ENCODE measurements at regions not wholly inside any gene's neighbourhood (a gene's known extent, or its start where the extent isn't known, plus 50 kb on each side); places are given as distances from the start of the nearest gene placed in this dataset.

DNA sequence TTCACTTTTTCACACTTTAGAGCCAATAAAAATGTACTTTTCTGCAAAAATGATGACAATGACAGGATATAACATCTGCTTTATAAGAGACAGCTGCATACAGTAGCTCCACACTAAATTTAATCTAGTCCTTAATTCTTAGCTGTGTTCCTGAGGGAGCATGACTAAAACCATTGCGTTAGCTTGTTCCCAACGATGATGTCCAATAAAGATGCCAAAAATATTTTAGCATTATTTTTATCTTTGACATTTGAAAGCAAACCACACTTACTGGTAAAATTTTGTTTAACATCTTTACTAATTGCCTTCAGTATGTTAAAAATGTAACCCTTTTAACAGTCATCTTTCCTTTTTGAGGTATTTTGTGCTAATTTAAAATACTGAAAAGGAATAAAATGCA lies 382.7 kb downstream of the CHSY3 start:
- DNase-seq (ENCODE audit: low spot score), result no peak

DNA sequence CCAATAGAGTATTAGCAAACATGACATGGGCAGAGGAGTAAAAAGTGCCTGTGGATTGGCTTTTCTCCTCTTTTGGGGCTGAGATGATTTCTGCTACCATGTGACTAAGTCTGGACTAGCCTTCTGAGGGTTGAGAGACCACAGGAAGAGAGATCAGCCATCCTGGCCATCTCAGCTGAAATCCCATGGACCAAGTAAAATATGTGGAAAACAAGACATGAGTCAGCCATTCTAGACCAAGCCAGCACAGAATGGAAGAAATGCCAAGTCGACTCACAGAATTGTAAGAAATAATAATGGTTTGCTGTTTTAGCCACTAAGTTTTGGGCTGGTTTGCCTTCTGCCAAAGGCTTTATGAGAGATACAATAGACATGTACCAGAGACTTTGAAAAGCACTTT lies 377.8 kb downstream of the CHSY3 start:
- H3K36me3 ChIP-seq (ENCODE audit: low read depth), result no peaks in the 10 kb centered on the region
- H3K9me3 ChIP-seq (ENCODE audit: severe bottlenecking), result no peaks in the 10 kb centered on the region
- DNase-seq (ENCODE audit: low spot score) (no peak), ATAC-seq (ENCODE audit: low read depth) (peak; percentile 32; the same call in 1 of the 3 replicates)
- no peak overlapping the region for H3K4me3 ChIP-seq (ENCODE audit: severe bottlenecking)
- TF ChIP-seq, protein P1, sequence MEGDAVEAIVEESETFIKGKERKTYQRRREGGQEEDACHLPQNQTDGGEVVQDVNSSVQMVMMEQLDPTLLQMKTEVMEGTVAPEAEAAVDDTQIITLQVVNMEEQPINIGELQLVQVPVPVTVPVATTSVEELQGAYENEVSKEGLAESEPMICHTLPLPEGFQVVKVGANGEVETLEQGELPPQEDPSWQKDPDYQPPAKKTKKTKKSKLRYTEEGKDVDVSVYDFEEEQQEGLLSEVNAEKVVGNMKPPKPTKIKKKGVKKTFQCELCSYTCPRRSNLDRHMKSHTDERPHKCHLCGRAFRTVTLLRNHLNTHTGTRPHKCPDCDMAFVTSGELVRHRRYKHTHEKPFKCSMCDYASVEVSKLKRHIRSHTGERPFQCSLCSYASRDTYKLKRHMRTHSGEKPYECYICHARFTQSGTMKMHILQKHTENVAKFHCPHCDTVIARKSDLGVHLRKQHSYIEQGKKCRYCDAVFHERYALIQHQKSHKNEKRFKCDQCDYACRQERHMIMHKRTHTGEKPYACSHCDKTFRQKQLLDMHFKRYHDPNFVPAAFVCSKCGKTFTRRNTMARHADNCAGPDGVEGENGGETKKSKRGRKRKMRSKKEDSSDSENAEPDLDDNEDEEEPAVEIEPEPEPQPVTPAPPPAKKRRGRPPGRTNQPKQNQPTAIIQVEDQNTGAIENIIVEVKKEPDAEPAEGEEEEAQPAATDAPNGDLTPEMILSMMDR (IDR thresholded peaks at IDR 0.05; ENCODE audit: poor library complexity, severe bottlenecking), result no peak
- H3K27ac ChIP-seq (ENCODE audit: poor library complexity, severe bottlenecking), result peak overlapping the region; percentile 3
- H3K4me1 ChIP-seq (ENCODE audit: insufficient read depth, poor library complexity, severe bottlenecking), result peaks cover 11% of the 10 kb centered on the region
- no peaks in the 10 kb centered on the region for H3K27me3 ChIP-seq (ENCODE audit: insufficient read depth, poor library complexity, severe bottlenecking)

More for the DNA sequence above, 382.7 kb downstream of the CHSY3 start:
- TF ChIP-seq, protein P1 (IDR thresholded peaks at IDR 0.05; ENCODE audit: poor library complexity, severe bottlenecking), result no peak
- Histone ChIP-seq H3K27ac (ENCODE audit: poor library complexity, severe bottlenecking) (no peak overlapping the region), H3K36me3 (ENCODE audit: low read depth) (no peaks in the 10 kb centered on the region), H3K4me1 (ENCODE audit: insufficient read depth, poor library complexity, severe bottlenecking) (peaks cover 22% of the 10 kb centered on the region), H3K9me3 (ENCODE audit: severe bottlenecking) (no peaks in the 10 kb centered on the region), H3K4me3 (ENCODE audit: severe bottlenecking) (no peak overlapping the region), H3K27me3 (ENCODE audit: insufficient read depth, poor library complexity, severe bottlenecking) (no peaks in the 10 kb centered on the region)
- ATAC-seq (ENCODE audit: low read depth), result no peak

DNA sequence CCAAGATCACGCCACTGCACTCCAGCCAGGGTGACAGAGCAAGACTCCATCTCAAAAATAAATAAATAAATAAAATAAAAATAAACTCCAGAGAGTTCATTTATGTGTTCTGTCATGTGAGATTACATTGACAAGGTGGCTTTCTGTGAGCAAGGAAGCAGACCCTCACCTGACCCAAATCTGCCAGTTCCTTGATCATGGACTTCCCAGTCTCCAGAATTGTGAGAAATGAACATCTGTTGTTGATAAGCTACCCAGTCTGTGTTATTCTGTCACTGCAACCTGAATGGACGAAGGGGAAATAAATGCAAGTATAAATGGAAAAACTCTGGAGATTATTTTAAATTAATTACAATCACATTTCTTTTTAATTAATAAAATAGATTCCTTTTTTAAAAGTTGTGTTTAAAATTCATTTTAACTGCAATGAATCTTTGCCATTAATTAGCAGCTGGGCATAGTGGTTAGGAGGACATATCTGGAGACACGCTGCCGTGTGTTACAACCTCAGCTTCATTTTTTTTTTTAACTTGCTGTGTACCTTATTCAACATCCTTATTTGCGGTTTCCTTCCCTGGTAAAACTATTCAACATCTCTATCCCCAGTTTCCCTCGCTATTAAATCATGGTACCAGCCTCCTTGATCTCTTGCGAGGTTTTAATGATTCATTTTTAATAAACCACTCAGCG lies 376.4 kb downstream of the CHSY3 start:
- DNase-seq (ENCODE audit: low spot score) (no peak), ATAC-seq (ENCODE audit: low read depth) (no peak)
- H3K27ac ChIP-seq (ENCODE audit: poor library complexity, severe bottlenecking), result peak overlapping the region; percentile 61
- no peak overlapping the region for H3K4me3 ChIP-seq (ENCODE audit: severe bottlenecking)
- no peaks in the 10 kb centered on the region for H3K36me3 ChIP-seq (ENCODE audit: low read depth)
- H3K4me1 ChIP-seq (ENCODE audit: insufficient read depth, poor library complexity, severe bottlenecking), result peaks cover 11% of the 10 kb centered on the region
- H3K9me3 ChIP-seq (ENCODE audit: severe bottlenecking), result no peaks in the 10 kb centered on the region
- no peaks in the 10 kb centered on the region for H3K27me3 ChIP-seq (ENCODE audit: insufficient read depth, poor library complexity, severe bottlenecking)
- TF ChIP-seq, protein P1 (IDR thresholded peaks at IDR 0.05; ENCODE audit: poor library complexity, severe bottlenecking), result no peak

DNA sequence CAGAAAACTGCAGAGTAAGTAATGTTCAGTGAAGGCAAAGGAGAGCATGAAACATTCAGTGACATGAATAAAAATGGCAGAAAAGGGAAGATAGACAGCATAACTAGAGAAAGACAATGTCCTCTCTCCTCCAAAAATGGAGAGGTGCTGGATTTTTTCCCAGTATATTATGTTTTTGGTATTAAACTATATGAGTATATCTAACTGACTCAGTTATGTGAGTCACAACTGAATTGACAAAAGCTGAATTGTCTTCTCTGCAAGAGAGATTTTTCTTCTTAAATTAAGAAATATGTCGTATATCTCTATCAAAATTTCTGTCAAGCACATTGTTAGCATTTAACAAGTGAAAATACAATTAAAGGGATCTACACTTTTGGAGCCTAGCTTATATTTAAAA lies 375.1 kb downstream of the CHSY3 start:
- ATAC-seq (ENCODE audit: low read depth), result peak; percentile 86
- Histone ChIP-seq H3K4me3 (ENCODE audit: severe bottlenecking) (no peak overlapping the region), H3K27ac (ENCODE audit: poor library complexity, severe bottlenecking) (peak overlapping the region; percentile 61), H3K27me3 (ENCODE audit: insufficient read depth, poor library complexity, severe bottlenecking) (no peaks in the 10 kb centered on the region), H3K4me1 (ENCODE audit: insufficient read depth, poor library complexity, severe bottlenecking) (peaks cover 11% of the 10 kb centered on the region), H3K36me3 (ENCODE audit: low read depth) (no peaks in the 10 kb centered on the region), H3K9me3 (ENCODE audit: severe bottlenecking) (no peaks in the 10 kb centered on the region)
- no peak for DNase-seq (ENCODE audit: low spot score)
- TF ChIP-seq, protein P1 (IDR thresholded peaks at IDR 0.05; ENCODE audit: poor library complexity, severe bottlenecking), result no peak

DNA sequence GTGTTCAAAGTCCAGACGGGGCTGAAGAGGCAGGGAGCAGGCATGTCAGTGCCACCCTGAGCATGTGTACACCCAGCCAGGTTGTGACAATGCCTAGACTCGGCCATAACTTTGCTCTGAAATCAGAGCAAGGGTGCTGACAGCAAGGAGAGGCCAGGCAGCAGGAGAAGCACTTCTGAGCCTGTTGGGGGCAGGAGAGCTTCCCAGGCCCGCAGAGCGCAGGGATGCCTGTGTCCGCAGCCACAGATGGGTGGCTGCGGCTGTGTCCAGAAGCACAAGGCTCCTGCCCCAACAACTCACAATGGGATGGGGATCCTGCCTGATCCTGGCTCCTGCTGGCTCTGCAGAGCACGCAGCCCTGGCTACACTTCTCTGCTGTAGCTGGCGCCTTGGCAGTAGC lies 373.9 kb downstream of the CHSY3 start:
- H3K4me3 ChIP-seq (ENCODE audit: severe bottlenecking), result no peak overlapping the region
- no peak overlapping the region for H3K27ac ChIP-seq (ENCODE audit: poor library complexity, severe bottlenecking)
- H3K9me3 ChIP-seq (ENCODE audit: severe bottlenecking), result no peaks in the 10 kb centered on the region
- peak; percentile 34 for DNase-seq (ENCODE audit: low spot score)
- no peak for ATAC-seq (ENCODE audit: low read depth)
- H3K36me3 ChIP-seq (ENCODE audit: low read depth), result no peaks in the 10 kb centered on the region
- peaks cover 11% of the 10 kb centered on the region for H3K4me1 ChIP-seq (ENCODE audit: insufficient read depth, poor library complexity, severe bottlenecking)
- TF ChIP-seq, protein P1 (IDR thresholded peaks at IDR 0.05; ENCODE audit: poor library complexity, severe bottlenecking), result no peak
- H3K27me3 ChIP-seq (ENCODE audit: insufficient read depth, poor library complexity, severe bottlenecking), result no peaks in the 10 kb centered on the region
